Testis (tissue), 2 donors: ENCODE measurements at regions not wholly inside any gene's neighbourhood (a gene's known extent, or its start where the extent isn't known, plus 50 kb on each side); places are given as distances from the start of the nearest gene placed in this dataset.

Experiments used
- DNase-seq: peaks from one replicate; pipeline ENCODE4 v3.0.0-alpha.2; 2019
- H3K27ac ChIP-seq, 2 donors: fragments of 200-600 bp; sonication (generic); one replicate each; pipeline ENCODE4 v1.5.1; 2019
- H3K27me3 ChIP-seq: fragments of 200-600 bp; sonication (generic); one replicate; pipeline ENCODE4 v1.5.1; 2019
- H3K36me3 ChIP-seq: fragments of 200-600 bp; sonication (generic); one replicate; pipeline ENCODE4 v1.5.1; 2017; ENCODE audit warnings: low read depth; ENCODE audit errors: missing control alignments
- H3K4me1 ChIP-seq: fragments of 200-600 bp; sonication (generic); one replicate; pipeline ENCODE4 v1.5.1; 2019
- H3K4me3 ChIP-seq, 2 donors: fragments of 200-600 bp; sonication (generic); one replicate each; pipeline ENCODE4 v1.5.1; 2017 to 2019
- H3K9me3 ChIP-seq: fragments of 200-600 bp; sonication (generic); one replicate; pipeline ENCODE4 v1.5.1; 2017
- POLR2A ChIP-seq: fragments of 450-650 bp; IDR thresholded peaks from one replicate; pipeline ENCODE4 v1.6.1; 2017; ENCODE audit warnings: antibody characterized with exemption, mild to moderate bottlenecking, moderate library complexity
- WGBS, 2 donors: methylation state at CpG; one replicate each; pipeline ENCODE4 v1.1.5; 2018; 5-methylcytosine and 5-hydroxymethylcytosine counted together
- intact Hi-C: fragments of 100-400 bp; cut with DNase I; formaldehyde crosslinking; loops from one replicate; pipeline ENCODE4 v1.15.1; 2023; ENCODE audit warnings: low total_unique reads
- TF ChIP-seq, protein P1 (sequence below), 3 experiments: fragments of 450-650 bp in 2 of 3; fragments of 200-600 bp in 1 of 3; sonication (generic) in 1 of 3; IDR thresholded peaks; one replicate each; pipeline ENCODE4 v1.5.1; 2016 to 2019; ENCODE audit warnings: antibody characterized with exemption in 3 of 3, mild to moderate bottlenecking in 2 of 3, moderate library complexity in 1 of 3

DNA sequence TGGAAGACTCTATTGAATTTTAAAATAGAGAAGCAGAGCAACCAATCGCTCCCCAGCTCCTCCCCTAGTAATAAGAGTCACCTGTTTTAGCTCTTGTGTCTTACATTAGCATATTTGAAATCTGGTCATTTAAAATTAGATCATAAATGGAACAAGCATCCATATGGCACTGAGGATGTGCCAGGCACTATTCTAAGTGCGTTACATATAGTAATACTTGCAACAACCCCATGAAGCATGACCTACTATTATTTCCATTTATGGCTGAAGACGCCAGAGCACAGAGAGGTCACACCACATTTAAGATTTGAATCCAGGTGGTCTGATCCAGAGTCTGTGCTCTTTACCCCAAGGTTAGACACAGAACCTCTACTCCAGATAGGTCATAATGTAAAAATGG is 82.0 kb upstream of the HIVEP3 start:
- Histone ChIP-seq H3K27ac (no peak overlapping the region), H3K9me3 (no peaks in the 10 kb centered on the region), H3K4me3 (no peak overlapping the region), H3K36me3 (no peaks in the 10 kb centered on the region), H3K4me1 (no peaks in the 10 kb centered on the region), H3K27me3 (no peaks in the 10 kb centered on the region)
- DNase-seq = no peak
- intact Hi-C loops = no loop called here
- WGBS, 2 donors = 95% methylated on average over 3 of the region's 3 CpGs
- TF ChIP-seq, protein P1, sequence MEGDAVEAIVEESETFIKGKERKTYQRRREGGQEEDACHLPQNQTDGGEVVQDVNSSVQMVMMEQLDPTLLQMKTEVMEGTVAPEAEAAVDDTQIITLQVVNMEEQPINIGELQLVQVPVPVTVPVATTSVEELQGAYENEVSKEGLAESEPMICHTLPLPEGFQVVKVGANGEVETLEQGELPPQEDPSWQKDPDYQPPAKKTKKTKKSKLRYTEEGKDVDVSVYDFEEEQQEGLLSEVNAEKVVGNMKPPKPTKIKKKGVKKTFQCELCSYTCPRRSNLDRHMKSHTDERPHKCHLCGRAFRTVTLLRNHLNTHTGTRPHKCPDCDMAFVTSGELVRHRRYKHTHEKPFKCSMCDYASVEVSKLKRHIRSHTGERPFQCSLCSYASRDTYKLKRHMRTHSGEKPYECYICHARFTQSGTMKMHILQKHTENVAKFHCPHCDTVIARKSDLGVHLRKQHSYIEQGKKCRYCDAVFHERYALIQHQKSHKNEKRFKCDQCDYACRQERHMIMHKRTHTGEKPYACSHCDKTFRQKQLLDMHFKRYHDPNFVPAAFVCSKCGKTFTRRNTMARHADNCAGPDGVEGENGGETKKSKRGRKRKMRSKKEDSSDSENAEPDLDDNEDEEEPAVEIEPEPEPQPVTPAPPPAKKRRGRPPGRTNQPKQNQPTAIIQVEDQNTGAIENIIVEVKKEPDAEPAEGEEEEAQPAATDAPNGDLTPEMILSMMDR (IDR thresholded peaks at IDR 0.05) = no peak
- no peak for TF ChIP-seq POLR2A

DNA sequence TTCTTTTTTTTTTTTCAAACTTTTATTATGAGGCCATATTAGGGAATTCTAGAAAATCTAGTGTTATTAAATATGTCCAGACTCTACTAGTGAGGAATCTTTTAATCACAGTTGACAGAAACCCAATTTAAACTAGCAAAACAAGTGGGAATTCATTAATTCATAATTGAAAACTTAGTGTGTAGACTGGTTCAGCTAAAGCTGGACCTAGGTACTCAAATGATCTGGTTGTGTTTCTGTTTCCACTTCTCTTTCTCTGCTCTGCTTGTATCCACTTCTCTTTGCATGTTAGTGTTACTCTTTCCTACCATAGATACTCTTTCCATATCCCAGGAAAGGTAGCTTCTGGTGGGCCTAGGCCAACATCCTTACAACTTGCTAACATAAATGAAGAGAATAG is 81.2 kb upstream of the HIVEP3 start:
- intact Hi-C loops = no loop called here
- Histone ChIP-seq H3K4me1 (no peaks in the 10 kb centered on the region), H3K9me3 (no peaks in the 10 kb centered on the region), H3K27ac (no peak overlapping the region), H3K36me3 (no peaks in the 10 kb centered on the region), H3K4me3 (no peak overlapping the region), H3K27me3 (no peaks in the 10 kb centered on the region)
- TF ChIP-seq POLR2A = no peak
- TF ChIP-seq, protein P1 (IDR thresholded peaks at IDR 0.05) = no peak
- no peak for DNase-seq

DNA sequence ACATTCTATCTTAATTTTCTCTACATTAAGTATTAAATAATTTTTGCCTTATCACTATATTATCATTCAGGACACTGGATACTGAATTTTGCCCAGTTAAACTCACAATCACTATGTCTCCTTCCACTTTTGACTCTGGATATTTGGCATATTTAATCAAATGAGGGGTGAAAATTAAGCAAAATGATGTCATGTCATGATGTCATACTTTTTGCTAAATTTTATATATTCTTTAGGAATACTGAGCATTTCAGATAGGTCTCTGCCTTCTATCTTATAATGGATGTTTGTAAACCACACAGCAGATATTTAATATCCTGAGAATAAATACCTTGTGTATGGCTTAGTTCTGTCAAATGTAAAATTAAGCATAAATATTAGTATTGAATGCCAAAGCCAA is 79.5 kb upstream of the HIVEP3 start:
- Histone ChIP-seq H3K36me3 (no peaks in the 10 kb centered on the region), H3K27me3 (no peaks in the 10 kb centered on the region), H3K9me3 (no peaks in the 10 kb centered on the region), H3K4me1 (no peaks in the 10 kb centered on the region), H3K27ac (no peak overlapping the region), H3K4me3 (no peak overlapping the region)
- DNase-seq = no peak
- TF ChIP-seq, protein P1 (IDR thresholded peaks at IDR 0.05) = no peak
- TF ChIP-seq POLR2A = no peak
- intact Hi-C loops = no loop called here

DNA sequence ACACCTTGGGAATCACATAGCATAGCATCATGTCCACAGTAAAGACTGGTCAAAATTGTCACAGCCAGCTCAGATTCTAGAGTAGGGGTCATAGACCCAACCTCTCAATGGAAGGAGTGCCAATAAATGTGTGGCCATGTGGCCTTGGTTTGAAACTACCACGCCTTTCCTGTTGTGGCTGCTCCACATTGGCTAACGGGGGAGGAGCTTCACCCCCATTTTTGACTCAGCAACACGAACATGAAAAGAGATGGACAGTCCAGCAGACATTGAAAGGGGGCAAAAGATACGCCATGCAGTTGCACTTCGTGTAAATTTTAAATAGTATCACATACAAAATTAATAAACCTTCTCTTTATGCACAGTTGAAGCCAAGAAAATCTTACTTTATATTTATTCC is 78.4 kb upstream of the HIVEP3 start:
- no peaks in the 10 kb centered on the region for H3K36me3 ChIP-seq
- 83 to 84% methylated on average over 5 of the region's 5 CpGs for WGBS, 2 donors
- TF ChIP-seq POLR2A = no peak
- no peaks in the 10 kb centered on the region for H3K9me3 ChIP-seq
- no peaks in the 10 kb centered on the region for H3K27me3 ChIP-seq
- H3K4me1 ChIP-seq = no peaks in the 10 kb centered on the region
- H3K27ac ChIP-seq = no peak overlapping the region
- intact Hi-C loops = no loop called here
- H3K4me3 ChIP-seq = no peak overlapping the region
- no peak for DNase-seq

DNA sequence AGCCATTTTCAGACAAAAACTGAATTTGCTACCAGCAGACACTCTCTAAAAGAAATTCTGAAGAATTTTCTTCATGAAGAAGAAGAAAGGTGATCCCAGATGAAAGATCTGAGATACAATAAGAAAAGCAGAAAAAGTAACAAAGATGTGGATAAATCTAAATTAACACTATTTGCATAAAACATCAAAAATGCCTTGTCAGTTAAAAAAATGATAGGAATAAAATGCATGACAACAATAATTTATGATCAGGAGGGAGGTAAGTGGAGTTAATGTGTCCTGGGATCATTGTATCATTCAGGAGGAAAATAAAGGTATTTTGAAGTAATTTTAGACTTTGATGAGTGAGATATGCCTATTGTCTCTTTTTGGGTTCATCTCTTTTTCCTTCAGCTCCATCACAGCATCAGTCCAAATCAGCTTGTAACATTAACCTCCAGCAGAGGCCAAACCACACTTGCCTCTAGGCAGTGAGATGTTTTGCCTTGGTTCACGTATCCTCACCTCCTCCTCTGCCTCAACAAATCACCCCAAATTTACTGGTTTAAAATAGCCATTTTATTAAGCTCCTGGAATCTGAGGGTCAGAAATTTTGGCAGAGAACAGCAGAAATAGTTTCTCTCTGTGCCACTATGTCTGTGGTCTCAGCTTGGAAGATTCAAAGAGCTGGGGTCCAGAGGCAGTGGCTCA is 76.9 kb upstream of the HIVEP3 start:
- Histone ChIP-seq H3K4me3 (no peak overlapping the region), H3K4me1 (no peaks in the 10 kb centered on the region), H3K27ac (no peak overlapping the region), H3K27me3 (no peaks in the 10 kb centered on the region), H3K36me3 (no peaks in the 10 kb centered on the region), H3K9me3 (no peaks in the 10 kb centered on the region)
- DNase-seq = no peak
- intact Hi-C loops = no loop called here
- WGBS, 2 donors = 74 to 85% methylated on average over 1 of the region's 1 CpG
- TF ChIP-seq POLR2A = no peak
- TF ChIP-seq, protein P1 (IDR thresholded peaks at IDR 0.05) = no peak
